H9 (cell line): ENCODE measurements at regions not wholly inside any gene's neighbourhood (a gene's known extent, or its start where the extent isn't known, plus 50 kb on each side); places are given as distances from the start of the nearest gene placed in this dataset.

Experiments
- DNase-seq: peaks from one replicate; pipeline ENCODE4 v3.0.0-alpha.2; 2017
- H2AFZ ChIP-seq: one replicate; pipeline ENCODE4 v1.6.1; 2013; ENCODE audit warnings: mild to moderate bottlenecking, low read length, control low read depth, moderate library complexity
- H2AK5ac ChIP-seq: 2 replicates; pipeline ENCODE4 v1.6.1; 2013; ENCODE audit warnings: low read length, control low read depth, mixed read lengths; ENCODE audit not compliant: insufficient read length
- H2BK120ac ChIP-seq: one replicate; pipeline ENCODE4 v1.6.1; 2013; ENCODE audit warnings: low read depth, mild to moderate bottlenecking, low read length, control low read depth, inconsistent platforms; ENCODE audit not compliant: poor library complexity, severe bottlenecking
- H2BK12ac ChIP-seq: 2 replicates; pipeline ENCODE4 v1.6.1; 2013; ENCODE audit warnings: low read length, control low read depth, mixed read lengths, low read depth; ENCODE audit not compliant: insufficient read length
- H2BK15ac ChIP-seq: 2 replicates; pipeline ENCODE4 v1.6.1; 2013; ENCODE audit warnings: low read depth, low read length, control low read depth
- H2BK20ac ChIP-seq: one replicate; pipeline ENCODE4 v1.6.1; 2013; ENCODE audit warnings: low read depth, mild to moderate bottlenecking, low read length, control low read depth, inconsistent platforms; ENCODE audit not compliant: poor library complexity, severe bottlenecking
- H2BK5ac ChIP-seq: 2 replicates; pipeline ENCODE4 v1.6.1; 2013; ENCODE audit warnings: low read length, control low read depth, mixed read lengths; ENCODE audit not compliant: insufficient read length
- H3K14ac ChIP-seq: 2 replicates; pipeline ENCODE4 v1.6.1; 2013; ENCODE audit warnings: low read length, control low read depth; ENCODE audit not compliant: insufficient read depth
- H3K18ac ChIP-seq: 2 replicates; pipeline ENCODE4 v1.6.1; 2013; ENCODE audit warnings: low read depth, mild to moderate bottlenecking, mixed read lengths, low read length, control low read depth; ENCODE audit not compliant: insufficient read length
- H3K23ac ChIP-seq: 2 replicates; pipeline ENCODE4 v1.6.1; 2013; ENCODE audit warnings: low read length, control low read depth, mixed read lengths, low read depth; ENCODE audit not compliant: insufficient read length
- H3K23me2 ChIP-seq: 2 replicates; pipeline ENCODE4 v1.6.1; 2013; ENCODE audit warnings: low read depth, mild to moderate bottlenecking, mixed read lengths, low read length, control low read depth; ENCODE audit not compliant: insufficient read length, poor library complexity, severe bottlenecking
- H3K27ac ChIP-seq: 2 replicates; pipeline ENCODE4 v1.5.1; 2013; ENCODE audit warnings: low read length, control low read depth, mixed read lengths, low read depth; ENCODE audit not compliant: insufficient read length
- H3K27me3 ChIP-seq: 2 replicates; pipeline ENCODE4 v1.6.1; 2013; ENCODE audit warnings: low read length, control low read depth, inconsistent platforms; ENCODE audit not compliant: insufficient read depth
- H3K4ac ChIP-seq: 2 replicates; pipeline ENCODE4 v1.6.1; 2013; ENCODE audit warnings: low read depth, mild to moderate bottlenecking, control low read depth, inconsistent platforms, low read length, moderate library complexity
- H3K4me1 ChIP-seq: 2 replicates; pipeline ENCODE4 v1.6.1; 2013; ENCODE audit warnings: low read length, control low read depth, inconsistent platforms; ENCODE audit not compliant: insufficient read depth
- H3K4me2 ChIP-seq: 2 replicates; pipeline ENCODE4 v1.6.1; 2013; ENCODE audit warnings: low read length, control low read depth, mixed read lengths; ENCODE audit not compliant: insufficient read length, insufficient read depth
- H3K56ac ChIP-seq: 2 replicates; pipeline ENCODE4 v1.6.1; 2013; ENCODE audit warnings: low read depth, mild to moderate bottlenecking, mixed read lengths, low read length, control low read depth; ENCODE audit not compliant: insufficient read length
- H3K79me1 ChIP-seq: 2 replicates; pipeline ENCODE4 v1.6.1; 2013; ENCODE audit warnings: low read depth, mild to moderate bottlenecking, moderate library complexity, low read length, control low read depth, inconsistent platforms; ENCODE audit not compliant: insufficient read depth, poor library complexity, severe bottlenecking
- H3K79me2 ChIP-seq: 2 replicates; pipeline ENCODE4 v1.6.1; 2013; ENCODE audit warnings: low read length, control low read depth, inconsistent platforms; ENCODE audit not compliant: insufficient read depth
- H3K9ac ChIP-seq: 2 replicates; pipeline ENCODE4 v1.6.1; 2013; ENCODE audit warnings: low read length, control low read depth, mixed read lengths; ENCODE audit not compliant: insufficient read length; ENCODE audit errors: extremely low read depth
- H3K9me3 ChIP-seq: one replicate; pipeline ENCODE4 v1.6.1; 2013; ENCODE audit warnings: low read depth, low read length, inconsistent platforms; ENCODE audit not compliant: control insufficient read depth
- H3T11ph ChIP-seq: one replicate; pipeline ENCODE4 v1.6.1; 2013; ENCODE audit warnings: mild to moderate bottlenecking, low read length, control low read depth, inconsistent platforms
- H4K20me1 ChIP-seq: one replicate; pipeline ENCODE4 v1.6.1; 2013; ENCODE audit not compliant: control insufficient read depth, insufficient read length, insufficient read depth
- H4K5ac ChIP-seq: 2 replicates; pipeline ENCODE4 v1.6.1; 2013; ENCODE audit warnings: low read depth, mild to moderate bottlenecking, mixed read lengths, low read length, control low read depth; ENCODE audit not compliant: insufficient read length
- H4K8ac ChIP-seq: replicated peaks from 2 replicates; pipeline ENCODE4 v1.6.1; 2013; ENCODE audit warnings: low read length, control low read depth, mixed read lengths, low read depth; ENCODE audit not compliant: insufficient read length
- H4K91ac ChIP-seq: 2 replicates; pipeline ENCODE4 v1.6.1; 2013; ENCODE audit warnings: low read depth, mild to moderate bottlenecking, moderate library complexity, mixed read lengths, low read length, control low read depth; ENCODE audit not compliant: insufficient read length
- H3K27ac Mint-ChIP-seq, 3 experiments: 2 replicates in 2 of 3; 3 replicates in 1 of 3; pipeline ENCODE4 v1.8.0; 2020 to 2021; ENCODE audit warnings: mixed read lengths in 3 of 3, mild to moderate bottlenecking in 1 of 3, moderate library complexity in 1 of 3
- H3K27me3 Mint-ChIP-seq: 2 replicates; pipeline ENCODE4 v1.8.0; 2021; ENCODE audit warnings: low read depth, mild to moderate bottlenecking, moderate library complexity, mixed read lengths
- H3K36me3 Mint-ChIP-seq, 3 experiments: 2 replicates in 2 of 3; 3 replicates in 1 of 3; pipeline ENCODE4 v1.8.0; 2020 to 2021; ENCODE audit warnings: low read depth in 3 of 3, mixed read lengths in 3 of 3; ENCODE audit not compliant: insufficient read depth in 1 of 3
- H3K4me1 Mint-ChIP-seq, 2 experiments: 2 replicates each; pipeline ENCODE4 v1.8.0; 2020; ENCODE audit warnings: mixed read lengths in 2 of 2
- H3K4me3 Mint-ChIP-seq, 2 experiments: 2 replicates in 1 of 2; 3 replicates in 1 of 2; pipeline ENCODE4 v1.8.0; 2020 to 2021; ENCODE audit warnings: mild to moderate bottlenecking in 2 of 2, mixed read lengths in 2 of 2, moderate library complexity in 1 of 2
- H3K9me3 Mint-ChIP-seq, 2 experiments: 2 replicates in 1 of 2; 3 replicates in 1 of 2; pipeline ENCODE4 v1.8.0; 2020; ENCODE audit warnings: mild to moderate bottlenecking in 2 of 2, mixed read lengths in 2 of 2, moderate library complexity in 1 of 2
- CTCF ChIP-seq: fragments of 200-600 bp; sonication (generic); conservative IDR thresholded peaks from 3 replicates; pipeline ENCODE4 v1.8.0; 2021; ENCODE audit warnings: antibody characterized with exemption, mild to moderate bottlenecking
- WGBS: extraction: QIAGEN DNeasy Blood & Tissue Kit; methylation state at CpG from one replicate; pipeline ENCODE4 v1.1.7; 2013; ENCODE audit warnings: missing lambda C conversion rate, low lambda C conversion rate, mixed read lengths; ENCODE audit not compliant: insufficient read length; ENCODE audit errors: extremely low coverage; 5-methylcytosine and 5-hydroxymethylcytosine counted together

DNA sequence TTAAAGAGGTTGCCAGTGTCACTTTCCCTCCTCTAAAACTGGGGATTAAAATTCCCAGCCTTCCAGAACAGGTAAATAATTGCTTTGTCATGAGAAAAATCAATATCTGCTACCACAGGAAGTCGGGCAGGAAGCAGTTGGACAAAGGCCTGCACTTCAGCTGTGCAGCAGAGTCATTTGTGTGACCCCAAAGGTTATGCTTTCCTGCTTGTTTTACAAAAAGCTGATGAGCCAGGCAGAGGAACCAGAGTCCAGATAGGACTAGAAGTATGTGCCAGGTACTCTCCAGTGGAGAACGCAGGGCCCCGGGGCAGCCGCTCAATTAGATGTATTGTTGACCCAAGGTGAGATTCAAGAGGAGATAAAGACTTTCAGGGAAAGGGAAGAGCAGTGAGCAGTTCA is 117.1 kb upstream of the FRMD6 start:
- Histone ChIP-seq H3K4me1 (no peaks in the 10 kb centered on the region), H4K91ac (no peak overlapping the region), H3K23ac (no peak overlapping the region), H3K27ac (no peak overlapping the region), H3K79me2 (no peaks in the 10 kb centered on the region), H3K9me3 (no peaks in the 10 kb centered on the region), H2BK12ac (no peak overlapping the region), H2AK5ac (no peak overlapping the region), H3T11ph (no peak overlapping the region), H3K9ac (no peak overlapping the region), H3K27me3 (no peaks in the 10 kb centered on the region), H4K8ac (no peak overlapping the region), H3K14ac (no peak overlapping the region), H4K20me1 (no peaks in the 10 kb centered on the region), H2BK20ac (no peak overlapping the region), H2BK15ac (no peak overlapping the region), H3K4me2 (no peak overlapping the region), H3K18ac (no peak overlapping the region), H2BK5ac (no peak overlapping the region), H3K79me1 (no peaks in the 10 kb centered on the region), H3K4ac (no peak overlapping the region), H4K5ac (no peak overlapping the region), H3K23me2 (no peaks in the 10 kb centered on the region), H2AFZ (no peak overlapping the region), H3K56ac (no peak overlapping the region), H2BK120ac (no peak overlapping the region)
- TF ChIP-seq CTCF, result no peak
- Mint-ChIP-seq H3K36me3 (no peaks in the 10 kb centered on the region; a peak in 1 of 7 replicates), H3K4me3 (no peak overlapping the region), H3K4me1 (peaks cover under 1 to 1% of the 10 kb centered on the region in 2 experiments), H3K27me3 (no peaks in the 10 kb centered on the region), H3K9me3 (peaks cover 2 to 3% of the 10 kb centered on the region in 2 experiments; a peak in 1 of 5 replicates), H3K27ac (no peak overlapping the region)
- WGBS, result no CpG with 5 or more reads among the region's 4 CpGs
- no peak for DNase-seq
